GM19397 (cell line): ENCODE measurements at regions not wholly inside any gene's neighbourhood (a gene's known extent, or its start where the extent isn't known, plus 50 kb on each side); places are given as distances from the start of the nearest gene placed in this dataset.
"Not testable (repeated sequence)": the region's sequence is repeated elsewhere in the genome, so short reads cannot be mapped to it uniquely, and the experiment has no call there.

Experiments used
- ATAC-seq: cut with Tn5 transposase; IDR thresholded peaks from one replicate; pipeline ENCODE4 v1.9.1; 2021; ENCODE audit warnings: mild to moderate bottlenecking, moderate library complexity; ENCODE audit not compliant: unreplicated experiment

DNA sequence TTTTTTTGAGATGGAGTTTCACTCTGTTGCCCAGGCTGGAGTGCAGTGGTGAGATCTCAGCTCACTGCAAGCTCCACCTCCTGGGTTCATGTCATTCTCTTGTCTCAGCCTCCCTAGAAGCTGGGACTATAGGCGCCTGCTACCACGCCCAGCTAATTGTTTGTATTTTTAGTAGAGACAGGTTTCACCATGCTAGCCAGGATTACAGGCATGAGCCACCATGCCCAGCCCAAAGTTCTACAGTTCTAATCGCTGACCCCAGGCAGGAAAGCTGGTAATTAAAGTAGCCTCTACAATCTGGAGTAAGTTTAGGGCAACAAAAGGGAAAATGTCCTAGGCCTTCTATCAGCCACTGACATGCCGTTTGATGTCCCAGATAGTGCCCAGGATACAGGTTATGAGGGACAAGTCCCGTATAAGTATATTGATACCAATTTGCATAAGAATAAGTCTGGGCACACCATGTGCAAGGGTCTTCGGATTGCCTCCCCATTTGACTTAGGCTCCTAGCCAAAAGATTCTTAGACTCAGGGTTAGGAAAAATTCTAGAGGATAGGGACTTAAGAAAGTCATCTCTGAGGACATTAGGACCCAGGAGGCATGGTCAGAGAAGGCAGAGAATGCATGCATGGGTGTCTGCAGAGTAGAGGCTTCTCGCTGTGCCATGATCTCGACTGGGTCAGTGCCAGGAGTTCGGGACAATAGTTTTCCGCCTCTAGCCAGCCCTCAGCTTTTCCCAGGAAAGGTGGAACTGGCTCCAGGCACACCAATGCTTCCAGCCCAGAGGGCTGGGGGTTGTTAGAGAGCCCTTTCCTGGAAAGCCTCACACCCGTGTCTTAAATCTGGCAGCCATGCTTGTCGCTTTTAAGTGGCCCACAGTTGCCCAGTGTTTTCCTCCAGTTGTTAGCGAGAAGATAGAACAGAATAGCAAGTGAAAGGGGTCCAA lies 1111.1 kb downstream of the TAF11L14 start:
- ATAC-seq = peak; percentile 33

DNA sequence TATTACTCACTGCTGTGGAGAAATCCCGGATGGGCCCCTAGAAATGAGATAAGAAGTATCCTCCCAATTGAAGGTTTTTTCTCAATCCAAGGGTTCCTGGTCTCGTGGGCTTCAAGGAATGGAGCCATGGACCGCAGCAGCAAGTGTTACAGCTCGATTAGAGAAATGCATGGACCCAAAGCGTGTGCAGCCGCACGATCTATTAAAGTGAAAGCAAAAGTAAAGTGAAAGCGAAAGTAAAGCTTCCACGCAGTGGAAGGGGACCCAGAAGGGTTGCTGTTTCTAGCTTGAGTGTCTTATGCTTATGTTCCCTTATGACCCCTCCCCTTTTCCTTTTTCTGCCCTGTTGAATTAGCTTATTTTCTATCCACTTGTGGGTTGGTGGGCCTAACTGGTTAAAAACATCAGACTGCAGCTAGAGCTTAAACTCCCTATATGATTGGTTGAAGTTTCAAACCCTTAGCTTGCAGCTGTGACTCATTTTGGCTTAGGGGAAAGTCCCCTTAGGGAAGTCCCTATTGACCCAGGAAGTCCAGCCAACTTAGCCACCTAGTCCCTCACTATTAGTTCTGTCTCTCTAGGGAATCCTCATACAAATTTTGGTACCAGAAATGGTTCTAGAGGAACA lies 1111.8 kb downstream of the TAF11L14 start:
- ATAC-seq = peak; percentile 75

DNA sequence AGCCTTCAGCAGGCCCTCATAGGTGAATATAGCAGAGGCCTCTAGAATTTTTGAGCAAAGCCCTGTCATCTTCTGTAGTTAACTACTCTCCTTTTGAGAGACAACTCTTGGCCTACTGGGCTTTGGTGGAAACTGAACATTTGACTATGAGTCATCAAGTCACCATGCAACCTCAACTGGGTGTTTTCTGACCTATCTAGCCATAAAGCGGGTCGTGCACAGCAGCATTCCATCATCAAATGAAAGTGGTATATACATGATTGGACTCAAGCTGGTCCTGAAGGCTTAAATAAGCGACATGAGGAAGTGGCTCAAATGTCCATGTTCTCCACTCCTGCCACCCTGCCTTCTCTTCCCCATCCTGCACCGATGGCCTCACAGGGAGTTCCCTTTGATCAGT lies 1115.5 kb downstream of the TAF11L14 start:
- ATAC-seq = peak; percentile 34

- ATAC-seq = no peak
Measured at GRCh38 chr5:18752317-18752716, 1118.1 kb downstream of the TAF11L14 start.

DNA sequence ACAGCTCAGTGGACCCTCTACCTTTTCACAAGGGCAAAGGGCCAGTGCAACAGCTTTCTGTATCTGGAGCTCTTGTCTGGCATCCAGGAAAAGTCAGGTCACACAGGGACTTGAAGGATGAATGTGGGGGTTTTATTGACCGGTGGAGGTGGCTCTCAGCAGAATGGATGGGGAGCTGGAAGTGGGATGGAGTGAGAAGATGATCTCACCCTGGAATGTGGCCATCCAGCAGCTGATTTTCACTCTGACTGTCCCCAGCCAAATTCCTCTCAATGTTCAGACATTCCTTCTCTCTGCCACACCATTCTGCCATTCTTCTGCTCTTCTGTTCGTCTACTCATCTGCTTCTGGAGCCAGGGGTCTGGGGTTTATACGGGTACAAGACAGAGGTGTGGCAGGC lies 1119.9 kb downstream of the TAF11L14 start:
- ATAC-seq = no peak

DNA sequence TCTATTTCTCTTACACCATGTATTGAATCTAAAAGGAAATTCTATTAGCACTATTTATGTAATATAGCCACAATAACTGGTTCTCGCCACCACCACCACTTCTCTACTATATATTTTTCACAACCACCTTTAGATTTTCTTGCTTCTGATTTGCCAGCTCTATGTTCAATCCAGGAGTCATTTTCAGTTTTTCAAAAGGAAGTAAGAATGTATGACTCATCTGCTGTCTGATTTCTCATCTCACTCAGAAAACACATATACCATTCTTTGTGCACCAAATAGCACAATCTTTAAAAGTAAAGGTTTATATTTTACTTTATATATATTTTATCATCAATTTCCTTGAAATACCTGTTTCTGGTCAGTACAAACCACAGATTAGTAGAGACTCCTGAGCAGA lies 1127.5 kb downstream of the TAF11L14 start:
- no peak for ATAC-seq

GRCh38 chr5:18764161-18764560 lies 1129.9 kb downstream of the TAF11L14 start:
- no peak for ATAC-seq

GRCh38 chr5:18765304-18765703 lies 1131.0 kb downstream of the TAF11L14 start:
- ATAC-seq = no peak

- no peak for ATAC-seq
Measured at GRCh38 chr5:18771097-18771610, 1136.9 kb downstream of the TAF11L14 start.

- no peak for ATAC-seq
Measured at GRCh38 chr5:18772475-18772874, 1138.2 kb downstream of the TAF11L14 start.

DNA sequence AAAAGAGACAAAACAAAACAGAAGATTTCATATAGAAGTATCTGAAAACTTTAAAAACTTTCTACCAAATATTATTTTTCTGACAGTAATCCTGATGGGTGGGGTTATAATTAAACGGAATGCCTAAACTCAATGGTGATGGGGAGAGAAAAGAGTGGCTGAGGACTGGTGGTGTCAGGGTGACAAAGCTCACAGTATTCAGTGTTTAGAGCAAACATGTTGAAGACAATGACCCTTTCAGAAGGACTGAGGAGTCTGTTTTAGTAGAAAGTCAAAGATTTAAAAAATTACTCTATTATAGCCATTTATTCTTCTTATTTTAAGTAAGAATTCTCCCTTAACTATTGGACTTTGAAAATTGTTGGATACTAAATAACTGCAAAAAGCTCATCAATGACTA lies 1144.0 kb downstream of the TAF11L14 start:
- ATAC-seq = no peak

GRCh38 chr5:18789218-18789998 lies 1155.1 kb downstream of the TAF11L14 start:
- ATAC-seq = no peak

DNA sequence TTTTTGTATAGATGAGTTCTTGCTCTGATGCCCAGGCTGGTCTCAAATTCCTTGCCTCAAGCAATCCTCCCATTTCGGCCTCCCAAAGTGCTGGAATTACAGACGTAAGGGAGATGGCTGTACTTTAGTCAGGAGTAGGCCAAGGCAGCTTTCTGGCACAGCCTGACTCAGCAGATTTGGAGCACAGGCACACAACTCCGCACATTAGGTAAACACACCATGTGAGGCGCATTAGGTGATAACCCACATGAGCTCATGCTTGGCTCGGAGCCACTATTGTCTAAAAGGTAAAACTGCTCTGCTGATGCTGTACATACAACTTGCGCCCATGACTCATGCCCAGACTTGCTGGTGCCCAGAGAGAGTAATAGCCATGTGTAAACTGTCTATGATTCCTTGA lies 1157.9 kb downstream of the TAF11L14 start:
- no peak for ATAC-seq

DNA sequence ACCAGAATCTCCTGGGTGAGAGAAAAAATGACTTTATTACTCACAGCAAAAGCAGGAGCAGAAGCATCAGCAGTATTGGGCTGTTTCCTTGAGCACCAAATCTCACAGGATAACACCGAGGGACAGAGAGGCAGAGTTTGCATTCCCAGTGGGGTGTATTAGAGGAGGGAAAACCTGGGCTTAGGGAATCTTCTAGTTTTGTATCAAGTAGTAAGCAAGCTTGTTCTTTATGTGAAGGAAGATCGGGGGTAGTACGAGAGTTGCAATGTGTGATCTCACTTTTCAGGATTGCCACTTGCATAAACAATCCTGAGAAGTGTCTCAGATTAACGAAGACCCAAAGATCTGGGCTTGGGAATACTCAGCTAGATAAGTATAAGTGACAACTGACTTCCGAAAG lies 1163.0 kb downstream of the TAF11L14 start:
- ATAC-seq = no peak

GRCh38 chr5:18798058-18798457 lies 1163.8 kb downstream of the TAF11L14 start:
- ATAC-seq = no peak

DNA sequence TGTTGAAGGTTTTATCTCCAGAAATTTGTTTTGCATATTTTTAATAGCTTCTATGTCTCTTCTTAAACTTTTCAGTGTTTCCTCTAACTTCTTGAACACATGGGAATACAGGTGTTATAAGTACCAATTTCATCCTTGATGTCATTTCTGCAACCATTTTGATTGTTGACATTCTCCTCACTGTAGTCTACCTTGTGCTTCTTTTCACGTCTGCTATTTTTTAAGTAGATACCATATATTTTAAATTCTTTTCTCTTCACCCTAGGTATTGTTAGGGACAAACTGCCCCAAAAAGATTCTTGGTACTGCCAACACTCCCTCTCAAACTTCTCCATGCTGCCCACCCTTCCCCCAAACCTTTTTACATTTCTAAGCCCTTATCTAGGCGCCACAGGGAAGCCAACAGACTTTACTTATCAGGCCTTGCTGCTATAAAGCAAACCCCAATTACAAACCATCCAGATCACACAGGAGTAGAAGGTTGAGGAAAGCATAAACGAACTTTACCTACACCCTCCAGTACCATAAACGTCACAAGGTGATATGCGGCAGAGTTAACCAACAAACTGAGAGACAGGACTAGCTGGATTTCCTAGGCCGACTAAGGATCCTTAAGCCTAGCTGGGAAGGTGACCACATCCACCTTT lies 1165.3 kb downstream of the TAF11L14 start:
- ATAC-seq = no peak

- ATAC-seq = no peak
Measured at GRCh38 chr5:18800293-18801025, 1166.2 kb downstream of the TAF11L14 start.

DNA sequence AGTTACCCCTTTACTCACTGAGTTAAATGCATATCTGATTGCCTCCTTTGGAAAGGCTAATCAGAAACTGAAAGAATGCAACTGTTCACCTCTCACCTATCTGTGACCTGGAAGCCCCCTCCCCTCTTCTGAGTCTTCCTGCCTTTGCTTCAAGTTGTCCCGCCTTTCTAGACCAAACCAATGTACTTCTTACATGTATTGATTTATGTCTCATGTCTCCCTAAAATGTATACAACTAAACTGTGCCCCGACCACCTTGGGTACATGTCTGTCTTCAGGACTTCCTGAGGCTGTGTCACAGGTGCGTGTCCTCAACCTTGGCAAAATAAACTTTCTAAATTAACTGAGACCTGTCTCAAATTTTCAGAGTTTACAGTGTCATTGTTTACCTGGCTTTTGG lies 1167.2 kb downstream of the TAF11L14 start:
- ATAC-seq = not testable (repeated sequence)

- no peak for ATAC-seq
Measured at GRCh38 chr5:18802336-18802735, 1168.1 kb downstream of the TAF11L14 start.

- ATAC-seq = no peak
Measured at GRCh38 chr5:18805376-18805775, 1171.1 kb downstream of the TAF11L14 start.
